ENCODE measurements at regions not wholly inside any gene's neighbourhood (a gene's known extent, or its start where the extent isn't known, plus 50 kb on each side); places are given as distances from the start of the nearest gene placed in this dataset.

- DNase-seq (ENCODE audit: low read depth, low spot score) = no peak
- H3K36me3 ChIP-seq (ENCODE audit: insufficient read depth, insufficient read length, low read length) = no peaks in the 10 kb centered on the region
- H3K9ac ChIP-seq (ENCODE audit: insufficient read length, low read depth) = no peak overlapping the region
- no peaks in the 10 kb centered on the region for H3K4me1 ChIP-seq (ENCODE audit: insufficient read depth, insufficient read length)
- no peak overlapping the region for H3K4me3 ChIP-seq (ENCODE audit: insufficient read length, low read depth)
- H3K27me3 ChIP-seq (ENCODE audit: insufficient read depth, insufficient read length) = no peaks in the 10 kb centered on the region
- TF ChIP-seq YY1 (IDR thresholded peaks at IDR 0.05; ENCODE audit: insufficient read depth, insufficient read length) = no peak
- TF ChIP-seq SUZ12 (IDR thresholded peaks at IDR 0.05; ENCODE audit: extremely low read depth, insufficient read depth, insufficient read length) = no peak
- no peak for TF ChIP-seq ZNF274 (IDR thresholded peaks at IDR 0.05; ENCODE audit: low read depth, low read length)
- no peaks in the 10 kb centered on the region for H3K9me3 ChIP-seq (ENCODE audit: insufficient read depth, low read length)
Observed at GRCh38 chr4:100795581-100795980, 277.8 kb upstream of the EMCN start.

- Histone ChIP-seq H3K4me3 (ENCODE audit: insufficient read length, low read depth) (no peak overlapping the region), H3K9ac (ENCODE audit: insufficient read length, low read depth) (no peak overlapping the region), H3K9me3 (ENCODE audit: insufficient read depth, low read length) (no peaks in the 10 kb centered on the region), H3K27me3 (ENCODE audit: insufficient read depth, insufficient read length) (no peaks in the 10 kb centered on the region), H3K4me1 (ENCODE audit: insufficient read depth, insufficient read length) (no peaks in the 10 kb centered on the region), H3K36me3 (ENCODE audit: insufficient read depth, insufficient read length, low read length) (no peaks in the 10 kb centered on the region)
- DNase-seq (ENCODE audit: low read depth, low spot score) = no peak
- TF ChIP-seq ZNF274 (IDR thresholded peaks at IDR 0.05; ENCODE audit: low read depth, low read length) (no peak), SUZ12 (IDR thresholded peaks at IDR 0.05; ENCODE audit: extremely low read depth, insufficient read depth, insufficient read length) (no peak), YY1 (IDR thresholded peaks at IDR 0.05; ENCODE audit: insufficient read depth, insufficient read length) (no peak)
Observed at GRCh38 chr4:100790836-100791615, 273.2 kb upstream of the EMCN start.

- TF ChIP-seq SUZ12 (IDR thresholded peaks at IDR 0.05; ENCODE audit: extremely low read depth, insufficient read depth, insufficient read length) (no peak), YY1 (IDR thresholded peaks at IDR 0.05; ENCODE audit: insufficient read depth, insufficient read length) (no peak), ZNF274 (IDR thresholded peaks at IDR 0.05; ENCODE audit: low read depth, low read length) (no peak)
- no peaks in the 10 kb centered on the region for H3K27me3 ChIP-seq (ENCODE audit: insufficient read depth, insufficient read length)
- no peaks in the 10 kb centered on the region for H3K4me1 ChIP-seq (ENCODE audit: insufficient read depth, insufficient read length)
- no peak overlapping the region for H3K4me3 ChIP-seq (ENCODE audit: insufficient read length, low read depth)
- no peaks in the 10 kb centered on the region for H3K36me3 ChIP-seq (ENCODE audit: insufficient read depth, insufficient read length, low read length)
- no peak overlapping the region for H3K9ac ChIP-seq (ENCODE audit: insufficient read length, low read depth)
- no peaks in the 10 kb centered on the region for H3K9me3 ChIP-seq (ENCODE audit: insufficient read depth, low read length)
- no peak for DNase-seq (ENCODE audit: low read depth, low spot score)
Observed at GRCh38 chr4:100789991-100790390, 272.2 kb upstream of the EMCN start.

GRCh38 chr4:100786481-100786880 lies 268.7 kb upstream of the EMCN start:
- H3K9ac ChIP-seq (ENCODE audit: insufficient read length, low read depth) = no peak overlapping the region
- DNase-seq (ENCODE audit: low read depth, low spot score) = no peak
- no peaks in the 10 kb centered on the region for H3K36me3 ChIP-seq (ENCODE audit: insufficient read depth, insufficient read length, low read length)

GRCh38 chr4:100782356-100782755 lies 264.5 kb upstream of the EMCN start:
- H3K27me3 ChIP-seq (ENCODE audit: insufficient read depth, insufficient read length) = no peaks in the 10 kb centered on the region
- DNase-seq (ENCODE audit: low read depth, low spot score) = no peak
- TF ChIP-seq SUZ12 (IDR thresholded peaks at IDR 0.05; ENCODE audit: extremely low read depth, insufficient read depth, insufficient read length) (no peak), ZNF274 (IDR thresholded peaks at IDR 0.05; ENCODE audit: low read depth, low read length) (no peak), YY1 (IDR thresholded peaks at IDR 0.05; ENCODE audit: insufficient read depth, insufficient read length) (no peak)
- H3K9ac ChIP-seq (ENCODE audit: insufficient read length, low read depth) = no peak overlapping the region
- H3K4me3 ChIP-seq (ENCODE audit: insufficient read length, low read depth) = no peak overlapping the region
- H3K36me3 ChIP-seq (ENCODE audit: insufficient read depth, insufficient read length, low read length) = no peaks in the 10 kb centered on the region
- H3K9me3 ChIP-seq (ENCODE audit: insufficient read depth, low read length) = no peaks in the 10 kb centered on the region
- no peaks in the 10 kb centered on the region for H3K4me1 ChIP-seq (ENCODE audit: insufficient read depth, insufficient read length)

More at GRCh38 chr4:100786481-100786880, 268.7 kb upstream of the EMCN start:
- Histone ChIP-seq H3K9me3 (ENCODE audit: insufficient read depth, low read length) (no peaks in the 10 kb centered on the region), H3K4me1 (ENCODE audit: insufficient read depth, insufficient read length) (no peaks in the 10 kb centered on the region), H3K27me3 (ENCODE audit: insufficient read depth, insufficient read length) (no peaks in the 10 kb centered on the region), H3K4me3 (ENCODE audit: insufficient read length, low read depth) (no peak overlapping the region)
- TF ChIP-seq ZNF274 (IDR thresholded peaks at IDR 0.05; ENCODE audit: low read depth, low read length) (no peak), SUZ12 (IDR thresholded peaks at IDR 0.05; ENCODE audit: extremely low read depth, insufficient read depth, insufficient read length) (no peak), YY1 (IDR thresholded peaks at IDR 0.05; ENCODE audit: insufficient read depth, insufficient read length) (no peak)

- H3K4me1 ChIP-seq (ENCODE audit: insufficient read depth, insufficient read length) = no peaks in the 10 kb centered on the region
- no peaks in the 10 kb centered on the region for H3K27me3 ChIP-seq (ENCODE audit: insufficient read depth, insufficient read length)
- no peak for DNase-seq (ENCODE audit: low read depth, low spot score)
- no peaks in the 10 kb centered on the region for H3K36me3 ChIP-seq (ENCODE audit: insufficient read depth, insufficient read length, low read length)
- H3K9ac ChIP-seq (ENCODE audit: insufficient read length, low read depth) = no peak overlapping the region
- H3K9me3 ChIP-seq (ENCODE audit: insufficient read depth, low read length) = no peaks in the 10 kb centered on the region
- no peak for TF ChIP-seq SUZ12 (IDR thresholded peaks at IDR 0.05; ENCODE audit: extremely low read depth, insufficient read depth, insufficient read length)
- H3K4me3 ChIP-seq (ENCODE audit: insufficient read length, low read depth) = no peak overlapping the region
Observed at GRCh38 chr4:100781435-100781834, 263.6 kb upstream of the EMCN start.

- Histone ChIP-seq H3K9me3 (ENCODE audit: insufficient read depth, low read length) (no peaks in the 10 kb centered on the region), H3K4me3 (ENCODE audit: insufficient read length, low read depth) (no peak overlapping the region)
- TF ChIP-seq ZNF274 (IDR thresholded peaks at IDR 0.05; ENCODE audit: low read depth, low read length) (no peak), SUZ12 (IDR thresholded peaks at IDR 0.05; ENCODE audit: extremely low read depth, insufficient read depth, insufficient read length) (no peak), YY1 (IDR thresholded peaks at IDR 0.05; ENCODE audit: insufficient read depth, insufficient read length) (no peak)
Observed at GRCh38 chr4:100780126-100780525, 262.3 kb upstream of the EMCN start.

More at GRCh38 chr4:100780126-100780525, 262.3 kb upstream of the EMCN start:
- H3K9ac ChIP-seq (ENCODE audit: insufficient read length, low read depth) = no peak overlapping the region
- H3K4me1 ChIP-seq (ENCODE audit: insufficient read depth, insufficient read length) = no peaks in the 10 kb centered on the region
- H3K27me3 ChIP-seq (ENCODE audit: insufficient read depth, insufficient read length) = no peaks in the 10 kb centered on the region
- no peak for DNase-seq (ENCODE audit: low read depth, low spot score)
- no peaks in the 10 kb centered on the region for H3K36me3 ChIP-seq (ENCODE audit: insufficient read depth, insufficient read length, low read length)

Data from NT2/D1 (cell line).